ENCODE measurements at regions not wholly inside any gene's neighbourhood (a gene's known extent, or its start where the extent isn't known, plus 50 kb on each side); places are given as distances from the start of the nearest gene placed in this dataset.

DNA sequence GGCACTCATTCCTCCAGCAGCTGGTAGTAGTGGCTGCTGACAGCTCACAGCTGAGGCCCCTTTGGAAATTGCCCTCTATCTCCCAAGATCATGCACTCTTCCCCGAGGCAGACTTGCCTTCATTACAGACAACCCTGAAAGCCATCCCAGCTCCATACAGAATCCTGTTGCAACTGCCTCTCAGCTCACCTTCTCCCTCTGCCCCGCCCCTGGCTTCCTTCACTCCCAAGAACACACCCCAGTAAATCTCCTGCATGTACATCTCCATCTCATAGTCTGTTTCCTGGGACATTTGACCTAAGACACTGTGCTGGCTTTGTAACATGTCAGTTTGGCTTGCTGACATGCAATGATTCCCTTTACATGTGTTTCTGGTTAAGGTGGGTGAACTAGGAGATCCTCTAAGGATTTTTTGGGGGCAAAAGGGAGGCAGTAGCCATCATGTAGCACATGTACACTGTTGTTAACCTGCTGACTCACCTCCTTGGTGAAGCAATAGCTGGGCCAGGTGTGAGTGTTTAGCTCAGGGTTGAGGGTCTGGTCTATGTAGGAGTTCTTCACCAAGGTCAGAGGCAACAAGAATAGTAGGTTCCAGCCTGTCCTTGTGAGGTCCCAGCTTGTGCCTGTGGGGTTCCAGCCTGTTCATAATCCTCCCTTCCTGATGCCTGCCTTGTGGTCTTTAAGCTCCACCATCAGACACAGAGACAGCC is 179.6 kb downstream of the CSNK2A3 start:
- DNase-seq = no peak

DNA sequence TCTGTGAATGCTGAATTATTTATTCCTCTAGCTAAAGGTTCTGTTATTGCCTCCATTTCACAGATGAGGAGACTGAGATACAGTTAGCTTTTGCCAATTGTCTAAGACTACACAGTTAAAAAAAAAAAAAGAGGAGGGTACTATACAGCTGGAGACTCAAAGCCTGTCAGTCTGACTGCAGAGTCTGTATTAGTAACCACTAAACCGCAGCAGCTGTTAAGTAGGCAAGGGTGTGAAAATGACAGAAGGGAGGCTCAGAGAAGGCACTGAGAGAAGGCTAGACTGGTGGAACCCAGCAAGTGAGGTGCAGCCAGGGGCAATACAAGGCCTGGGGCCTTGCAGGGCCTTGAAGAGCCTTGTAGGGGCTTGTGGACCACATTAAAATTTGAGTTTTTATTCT is 181.2 kb downstream of the CSNK2A3 start:
- DNase-seq = no peak

DNA sequence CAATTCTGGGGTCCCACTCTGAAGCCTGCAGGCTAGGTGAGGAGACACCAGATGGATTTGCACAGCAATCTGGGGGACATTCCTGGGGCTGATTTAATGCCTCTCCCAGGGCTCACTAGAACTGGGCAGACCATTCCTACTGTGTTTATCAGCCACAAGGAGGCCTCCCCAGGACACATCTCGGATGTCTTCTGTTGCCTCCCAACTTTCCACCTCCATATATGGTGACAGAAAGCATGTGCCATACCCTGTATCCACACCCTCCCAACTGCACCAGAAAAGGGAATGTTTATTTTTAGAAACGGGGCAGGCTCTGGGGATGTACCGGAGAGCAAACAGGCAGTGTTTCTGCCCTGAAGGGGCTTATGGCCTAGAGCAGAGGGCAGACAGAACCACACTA is 181.8 kb downstream of the CSNK2A3 start:
- DNase-seq = no peak

DNA sequence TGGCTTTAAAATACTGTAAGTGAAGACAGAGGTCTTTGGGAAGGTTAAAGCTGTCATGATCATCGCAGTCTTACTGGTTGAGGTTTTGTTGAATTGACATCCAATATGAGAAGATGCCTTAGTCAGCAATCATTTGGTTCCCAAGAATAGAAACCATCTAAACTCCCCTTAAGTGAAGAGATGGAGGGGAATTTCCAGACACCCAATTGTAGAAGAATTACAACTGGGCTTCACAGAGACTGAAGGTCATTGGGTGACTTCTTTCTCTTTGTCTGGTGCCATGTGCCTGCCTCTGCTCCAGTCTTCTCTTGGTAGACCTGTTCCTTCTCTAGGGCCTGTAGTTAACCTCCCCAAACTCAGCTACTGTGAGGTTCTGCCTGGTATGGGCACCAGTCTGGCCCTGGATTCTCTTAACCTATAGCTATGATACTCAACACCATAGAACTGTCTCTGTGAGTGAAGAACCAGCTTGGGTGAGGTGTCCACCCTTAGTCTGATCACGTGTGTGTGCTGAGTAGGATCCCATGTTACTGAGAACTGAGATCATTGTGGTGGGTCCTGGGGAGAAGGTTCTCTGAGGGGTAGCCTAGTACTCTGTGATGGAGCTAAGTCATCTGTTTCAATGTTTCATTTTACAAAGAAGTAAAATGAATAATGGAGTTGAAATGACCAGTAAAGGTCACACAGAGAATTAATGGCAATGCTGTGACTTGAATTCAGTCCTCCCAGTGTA is 182.5 kb downstream of the CSNK2A3 start:
- no peak for DNase-seq

DNA sequence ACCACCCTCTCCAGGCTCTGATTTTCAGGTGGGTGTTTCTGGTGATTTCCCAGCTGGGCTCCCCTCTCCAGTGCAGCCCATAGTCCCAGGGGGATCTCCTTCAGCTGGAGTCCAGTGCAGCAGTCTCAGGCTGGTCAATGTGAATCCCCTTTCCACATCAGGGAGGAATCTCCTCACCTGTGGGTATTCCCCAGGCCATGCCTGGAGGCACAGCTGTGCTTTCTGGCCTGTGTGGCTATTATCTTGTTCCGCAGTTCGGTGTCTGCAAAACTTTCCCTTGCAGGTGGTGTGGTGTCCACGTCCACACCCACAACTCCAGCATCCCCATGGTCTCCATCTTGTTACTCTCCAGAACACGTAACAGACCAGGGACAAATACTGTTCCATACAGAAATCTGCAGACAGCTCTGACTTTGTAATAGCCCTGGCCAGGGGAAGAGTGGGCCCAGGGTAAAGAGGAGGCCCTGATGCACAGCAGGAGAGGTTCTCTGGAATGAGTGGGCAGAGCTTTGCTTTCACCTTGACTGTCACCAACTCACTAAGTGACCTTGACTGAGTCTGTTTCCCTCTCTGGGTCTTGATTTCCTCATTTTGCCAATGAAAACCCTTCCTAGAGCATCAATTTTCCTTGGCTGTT is 183.2 kb downstream of the CSNK2A3 start:
- DNase-seq = no peak

DNA sequence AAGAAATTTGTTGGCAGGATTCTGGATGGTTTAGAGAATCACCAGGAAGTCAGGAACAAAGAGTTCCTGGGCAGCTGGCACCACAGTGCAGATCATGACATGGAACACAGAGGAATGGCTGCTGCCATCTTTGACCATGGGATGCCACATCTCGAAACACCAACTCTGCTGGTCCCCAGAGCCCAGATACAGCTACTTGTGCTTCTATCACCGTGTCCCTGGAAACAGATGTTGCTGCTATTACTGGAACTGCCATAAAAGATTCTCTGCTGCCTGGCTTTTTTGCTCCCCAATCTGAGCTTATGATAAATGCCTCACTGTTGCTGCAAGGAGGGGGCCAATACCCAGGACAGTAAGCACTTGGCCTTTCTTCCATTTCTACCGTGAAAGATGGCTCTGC is 185.2 kb downstream of the CSNK2A3 start:
- no peak for DNase-seq

DNA sequence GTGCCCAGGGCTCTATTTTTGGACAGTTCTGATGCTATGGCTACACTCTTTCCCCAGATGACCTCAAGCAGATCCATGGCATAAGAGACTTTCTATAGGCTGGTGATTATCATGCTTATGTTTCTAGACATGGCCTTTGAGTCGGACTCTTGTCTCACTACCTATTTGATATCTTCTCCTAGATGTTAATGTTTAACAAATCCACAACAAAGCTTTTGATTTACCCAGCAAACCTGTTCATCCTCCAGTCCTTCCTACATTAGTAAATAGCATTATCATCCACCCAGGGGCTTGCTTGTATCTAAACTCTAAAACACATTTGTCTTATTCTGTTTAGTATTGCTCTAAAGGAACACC is 188.7 kb downstream of the CSNK2A3 start:
- DNase-seq = no peak

DNA sequence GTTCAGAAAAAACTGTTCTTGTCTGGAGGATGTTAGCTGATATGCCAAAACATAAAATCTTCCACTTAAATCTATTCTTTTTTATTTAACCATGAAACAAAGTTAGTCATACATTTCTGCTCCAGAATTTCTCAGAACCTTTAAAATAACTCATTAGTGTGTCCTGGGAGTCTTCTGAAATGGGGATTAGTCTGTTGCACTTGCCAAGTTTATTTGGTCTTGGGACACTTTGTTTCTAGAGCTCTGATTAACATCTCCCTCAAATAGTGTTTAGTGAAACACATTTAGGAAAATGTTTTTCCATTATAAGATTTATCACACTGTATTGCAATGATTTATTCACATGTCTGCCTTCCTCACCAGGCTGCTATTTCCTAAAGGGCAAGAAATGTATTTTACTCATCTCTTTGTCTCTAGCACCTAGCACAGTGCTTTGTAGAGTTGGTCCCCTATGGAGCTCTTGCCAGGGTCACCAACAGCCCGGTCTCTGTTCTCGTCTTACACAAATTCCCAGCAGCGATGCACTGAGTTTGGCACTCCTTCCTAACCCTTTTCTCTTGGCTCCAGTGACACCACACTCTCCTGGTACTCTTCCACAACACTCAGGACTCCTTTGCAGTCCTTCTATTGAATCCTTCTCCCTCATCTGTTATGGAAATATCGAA is 189.2 kb downstream of the CSNK2A3 start:
- DNase-seq = no peak

DNA sequence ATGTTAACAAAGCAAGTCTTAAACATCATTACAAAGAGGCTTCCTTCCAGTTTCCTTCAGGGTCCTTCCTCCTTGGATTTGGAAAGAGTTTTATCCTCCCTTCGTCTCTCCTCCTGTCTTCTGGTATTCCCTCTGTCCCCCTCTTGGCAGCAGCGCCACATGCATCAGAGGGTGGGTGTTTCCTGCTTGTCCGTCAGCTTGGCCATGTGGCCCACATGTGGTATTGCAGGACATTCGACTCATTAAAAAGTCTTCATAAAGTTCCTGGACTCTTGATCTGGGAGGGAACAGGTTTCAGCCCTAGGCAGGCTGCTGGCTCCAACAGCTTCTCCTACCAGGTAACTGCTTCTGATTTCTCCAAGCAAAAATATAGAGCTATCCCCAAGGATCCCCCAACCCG is 189.8 kb downstream of the CSNK2A3 start:
- DNase-seq = no peak

DNA sequence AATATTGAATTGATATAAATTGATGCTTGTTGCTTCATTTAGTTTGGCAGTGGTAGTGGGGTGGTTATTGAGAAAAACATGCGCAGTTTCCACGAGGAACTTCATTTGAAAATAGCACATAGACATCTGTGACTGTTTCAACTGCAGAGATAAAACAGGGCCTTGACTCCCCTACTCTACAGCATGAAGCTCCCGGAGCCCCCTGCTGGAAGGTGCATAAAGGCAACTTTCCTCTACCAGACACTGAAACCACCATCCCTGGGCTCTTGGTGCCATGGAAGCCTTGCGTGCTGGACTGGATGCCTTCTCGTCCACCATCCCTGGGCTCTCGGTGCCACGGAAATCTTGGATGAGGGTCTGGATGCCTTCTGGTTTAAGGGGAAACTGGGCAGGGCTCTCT is 195.9 kb downstream of the CSNK2A3 start:
- DNase-seq = no peak

DNA sequence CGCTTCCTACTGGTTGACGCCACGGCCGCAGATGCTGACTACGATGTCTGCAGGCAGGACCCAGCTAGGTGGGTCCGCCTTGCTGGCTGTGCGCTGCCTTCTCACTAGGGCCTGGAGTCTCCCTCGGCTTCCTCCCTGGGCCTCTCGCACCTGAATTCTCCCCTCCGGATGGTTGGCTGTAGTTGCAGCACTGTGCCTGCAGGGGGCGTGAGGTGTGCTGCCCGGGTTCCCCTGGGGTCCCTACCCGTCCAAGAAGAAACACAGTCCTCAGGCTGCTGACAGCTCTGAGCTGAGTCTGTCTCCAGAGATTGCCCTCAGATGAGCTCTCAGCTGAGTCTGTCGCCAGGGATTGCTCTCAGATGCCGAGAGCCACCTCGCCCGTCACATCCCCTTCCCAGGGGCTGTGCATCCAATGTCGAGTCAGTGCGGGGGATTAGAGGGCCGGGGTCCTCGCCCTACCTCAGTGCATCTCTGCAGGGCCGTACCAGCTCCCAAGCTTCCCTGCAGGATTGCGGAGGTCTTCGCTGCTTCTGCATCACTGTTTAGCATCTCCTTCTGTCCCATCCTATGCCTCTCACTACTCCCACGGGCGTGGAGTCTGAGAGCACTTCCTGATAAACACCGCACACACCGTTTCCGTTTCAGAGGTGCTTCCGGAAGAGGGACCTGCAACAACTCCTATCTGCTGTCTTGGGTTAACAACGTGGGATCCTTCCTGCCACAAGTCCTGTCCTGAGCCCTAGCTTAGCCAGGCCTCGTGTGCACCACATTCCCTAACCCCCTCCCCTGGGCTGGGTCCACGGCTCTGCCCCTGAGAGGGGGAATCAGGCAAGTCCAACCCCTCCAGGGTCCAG is 196.9 kb downstream of the CSNK2A3 start:
- DNase-seq = no peak

DNA sequence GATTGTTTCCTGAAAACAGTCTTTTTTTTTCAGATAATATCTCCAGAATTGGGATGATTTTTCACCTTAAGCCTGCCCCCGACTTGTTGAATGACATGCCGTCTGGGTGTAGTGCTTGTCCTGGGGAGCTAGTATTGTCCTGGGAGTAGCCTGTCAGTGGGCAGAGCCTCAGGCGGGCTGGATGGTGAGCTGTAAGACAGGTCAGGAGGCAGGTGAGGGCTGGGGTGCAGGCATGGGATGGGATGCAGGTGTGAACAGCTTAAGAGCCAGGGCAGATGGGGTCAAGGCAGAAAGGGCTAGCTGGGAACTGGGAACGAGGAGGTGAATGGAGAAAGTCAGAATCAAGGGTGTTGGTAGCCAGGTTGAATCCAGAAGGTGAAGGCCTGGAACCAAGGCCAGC is 200.2 kb downstream of the CSNK2A3 start:
- DNase-seq = no peak

DNA sequence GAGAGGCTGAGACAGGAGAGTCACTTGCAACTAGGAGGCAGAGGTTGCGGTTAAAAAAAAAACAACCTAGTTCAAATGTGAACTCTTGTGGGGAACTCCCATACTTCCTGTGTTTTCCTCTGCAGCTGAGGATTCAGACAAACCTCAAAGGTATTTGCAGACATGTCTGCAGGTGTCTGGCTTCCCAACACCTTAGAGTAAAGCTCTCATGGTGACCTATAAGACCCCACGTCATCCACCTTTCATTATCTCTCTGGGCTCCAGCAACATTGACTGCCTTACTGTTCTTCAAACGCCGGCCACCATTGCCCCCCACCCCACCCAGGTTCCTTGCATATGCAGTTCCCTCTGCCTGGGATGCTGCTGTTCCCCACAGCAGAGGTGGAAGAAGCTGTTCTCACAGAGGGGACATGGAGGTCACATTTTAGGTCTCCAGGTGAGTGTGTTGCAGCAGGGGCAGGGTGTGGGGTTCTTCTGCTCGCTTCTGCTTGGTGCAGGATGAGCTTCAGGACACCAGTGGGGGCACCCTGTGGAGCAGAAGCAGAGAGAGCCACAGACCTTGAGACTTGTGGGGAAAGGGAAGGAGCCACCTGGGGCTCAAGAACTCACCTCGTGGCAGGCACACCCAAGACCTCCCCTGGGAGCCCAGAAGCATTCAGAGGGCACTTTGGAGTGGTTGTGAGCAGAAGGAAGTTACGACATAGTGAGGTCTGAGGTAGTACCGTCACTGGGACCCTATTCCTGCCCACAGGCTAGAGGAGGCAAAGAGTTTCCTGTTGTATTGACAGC is 203.2 kb downstream of the CSNK2A3 start:
- DNase-seq = no peak

DNA sequence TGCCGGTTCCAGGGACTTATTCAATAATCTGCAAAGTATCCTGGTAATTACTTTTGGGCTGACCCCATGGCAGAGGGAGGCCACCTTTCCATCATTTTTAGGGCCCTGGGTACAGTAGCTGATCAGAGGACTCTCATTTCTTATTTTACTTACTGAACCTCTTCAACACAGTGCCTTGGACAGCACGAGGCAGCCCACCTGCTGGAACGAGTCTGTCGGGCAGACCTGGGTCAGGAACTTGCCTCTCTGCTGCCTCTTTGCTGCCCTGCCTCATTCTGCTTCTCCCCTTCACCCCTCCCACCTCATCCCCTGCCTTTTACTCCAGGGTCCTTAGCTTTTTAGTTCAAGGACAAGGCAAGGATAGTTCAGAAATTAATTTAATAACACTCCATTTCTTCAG is 204.5 kb downstream of the CSNK2A3 start:
- no peak for DNase-seq

DNA sequence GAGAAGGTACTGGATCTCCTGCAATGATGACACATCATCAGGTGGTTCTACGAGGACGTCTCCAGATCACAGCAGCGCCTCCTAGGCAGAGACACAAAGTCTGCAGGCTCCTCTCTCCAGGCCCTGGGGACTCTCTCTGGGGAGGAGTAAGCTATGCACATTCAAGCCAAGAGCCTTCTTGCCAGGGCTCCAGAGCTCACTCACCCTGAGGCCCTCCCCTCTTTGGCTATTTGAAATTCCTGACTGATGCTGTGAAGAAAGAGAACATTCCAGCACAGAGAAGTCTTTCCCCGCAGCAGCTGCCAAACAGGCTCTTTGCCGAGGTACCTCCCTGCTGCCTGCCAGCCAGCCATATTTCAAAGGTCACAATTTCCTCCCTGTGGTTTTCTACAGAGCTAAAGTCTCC is 204.9 kb downstream of the CSNK2A3 start:
- DNase-seq = no peak

DNA sequence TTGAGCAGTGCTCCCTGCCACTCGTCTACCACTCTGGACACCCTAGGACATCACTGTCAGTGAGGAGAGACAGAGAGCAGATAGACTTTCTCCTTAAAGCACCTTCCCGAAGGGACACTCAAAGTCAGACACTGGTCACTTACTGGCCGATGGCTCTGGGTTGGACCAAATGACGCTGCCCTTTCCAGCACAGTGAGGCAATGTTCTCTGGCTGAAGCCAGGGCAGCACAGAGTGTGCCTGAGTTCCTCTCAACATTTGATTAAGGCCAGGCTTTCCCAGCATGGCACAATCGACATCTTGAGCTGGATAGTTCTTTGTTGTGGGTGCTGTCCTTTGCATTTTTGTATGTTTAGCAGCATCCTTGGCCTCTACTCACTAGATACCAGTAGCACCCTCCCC is 206.2 kb downstream of the CSNK2A3 start:
- DNase-seq = no peak

DNA sequence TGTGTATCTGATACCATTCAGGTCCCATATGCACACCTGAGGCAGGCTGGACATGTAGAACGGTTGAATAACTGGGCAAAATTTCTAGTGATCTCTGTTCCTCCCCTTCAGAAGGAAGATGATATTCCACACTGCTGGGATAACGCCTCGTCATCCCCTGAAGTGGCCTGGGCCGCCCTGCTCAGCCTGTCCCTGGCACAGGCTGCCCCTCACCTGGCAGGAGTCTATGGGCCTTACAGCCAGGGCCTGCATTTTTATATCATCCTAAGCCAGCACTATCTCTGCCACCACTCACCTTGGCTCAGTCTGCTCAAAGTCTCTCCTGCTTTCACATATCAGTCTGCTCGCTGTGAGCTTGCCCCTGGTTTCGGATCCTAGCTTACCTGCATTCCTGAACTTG is 209.2 kb downstream of the CSNK2A3 start:
- no peak for DNase-seq

DNA sequence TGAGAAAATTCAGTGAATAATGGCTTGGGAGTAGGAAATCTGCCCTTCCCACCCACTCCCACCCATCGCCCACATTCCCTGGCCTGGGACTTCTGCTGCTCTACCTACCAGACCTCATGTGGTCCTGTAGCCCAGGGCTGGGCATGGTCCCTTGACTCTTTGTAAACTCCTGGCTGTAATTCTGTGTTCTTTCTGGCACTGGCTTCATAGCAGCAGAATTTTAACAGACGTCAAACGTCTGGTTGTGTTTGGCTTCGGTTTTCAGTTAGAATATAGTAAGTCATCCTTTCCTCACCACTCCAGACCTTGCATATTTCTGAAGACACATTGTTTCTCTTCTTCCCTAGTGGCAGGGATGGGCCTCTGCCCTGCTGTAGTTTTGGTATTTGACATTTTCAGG is 210.6 kb downstream of the CSNK2A3 start:
- DNase-seq = no peak

DNA sequence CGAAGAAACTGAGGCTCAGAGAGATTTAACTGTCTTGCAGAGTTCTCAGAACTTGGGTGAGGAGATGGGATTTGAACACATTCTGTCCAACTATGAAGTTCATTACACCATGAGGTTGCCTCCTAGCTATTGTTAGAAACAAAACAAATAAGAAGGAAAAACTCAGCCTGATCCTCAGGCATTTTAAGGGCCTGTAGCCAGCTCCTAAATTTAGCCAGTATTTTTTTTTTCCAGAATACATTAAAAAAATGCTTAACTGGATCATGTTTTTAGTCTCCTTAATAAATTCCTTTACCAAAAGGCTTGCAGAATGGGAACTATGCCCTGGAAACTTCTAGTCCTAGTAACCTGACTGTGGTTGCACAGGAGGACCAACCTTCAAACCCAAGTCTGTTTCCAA is 212.0 kb downstream of the CSNK2A3 start:
- no peak for DNase-seq

DNA sequence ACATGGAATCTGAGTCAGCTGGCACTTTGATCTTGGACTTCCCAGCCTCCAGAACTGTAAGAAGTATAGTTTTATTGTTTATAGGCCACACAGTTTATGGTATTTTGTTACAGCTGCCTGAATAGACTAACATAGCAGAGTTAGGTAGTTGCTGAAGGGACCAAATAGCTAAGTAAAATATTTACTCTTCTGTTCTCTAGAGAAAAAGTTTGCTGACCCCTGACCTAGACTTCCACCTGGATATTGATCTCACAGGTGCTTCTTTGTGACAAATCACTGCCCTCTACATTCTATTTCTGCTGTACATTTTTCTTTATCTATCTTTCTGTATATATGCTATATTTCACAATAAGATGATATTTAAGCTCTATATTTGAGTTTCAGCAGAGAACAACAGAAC is 212.5 kb downstream of the CSNK2A3 start:
- no peak for DNase-seq

DNA sequence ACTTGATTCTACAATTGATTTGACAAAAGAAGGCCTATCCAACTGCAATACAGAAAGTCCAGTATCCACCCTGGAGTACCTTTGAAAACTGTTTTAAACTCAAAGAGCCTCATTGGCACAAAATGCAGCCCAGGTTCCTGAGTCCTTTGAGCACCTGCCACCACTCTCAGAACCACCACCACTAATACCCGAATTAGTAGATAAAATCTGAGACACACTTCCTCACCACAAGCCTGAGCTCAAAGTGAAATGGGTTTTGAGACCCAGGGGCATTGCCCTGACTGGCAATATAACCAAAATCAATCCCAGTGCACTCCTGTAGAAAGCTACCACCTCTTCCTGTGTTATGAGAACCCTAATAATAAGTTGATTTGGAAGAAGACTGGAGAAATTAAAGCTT is 215.7 kb downstream of the CSNK2A3 start:
- no peak for DNase-seq
